Left cardiac atrium (tissue), 4 donors: ENCODE measurements at regions not wholly inside any gene's neighbourhood (a gene's known extent, or its start where the extent isn't known, plus 50 kb on each side); places are given as distances from the start of the nearest gene placed in this dataset.
"Not testable (repeated sequence)": the region's sequence is repeated elsewhere in the genome, so short reads cannot be mapped to it uniquely, and the experiment has no call there.

Source experiments
- ATAC-seq, 2 donors: fragments of 200-7000 bp; cut with Tn5 transposase; one replicate each; pipeline ENCODE4 v1.9.1; 2020; ENCODE audit warnings: mild to moderate bottlenecking in 2 of 2, moderate library complexity in 2 of 2
- DNase-seq: peaks from one replicate; pipeline ENCODE4 v3.0.0-alpha.2; 2020
- intact Hi-C, 2 donors: fragments of 100-400 bp; cut with DNase I; formaldehyde crosslinking; loops; one replicate each; pipeline versions ENCODE4 v1.14.1 to v1.15.1; 2022 to 2023
- donor health status: DM: no; HTN: yes; CAD: no.
- donor health status: DM: no; HTN: yes; CAD: no; lungs with severe emphysema.
- donor health status: DM: yes; HTN: yes; CAD: no.
- donor health status: Dilated cardiomyopathy.

DNA sequence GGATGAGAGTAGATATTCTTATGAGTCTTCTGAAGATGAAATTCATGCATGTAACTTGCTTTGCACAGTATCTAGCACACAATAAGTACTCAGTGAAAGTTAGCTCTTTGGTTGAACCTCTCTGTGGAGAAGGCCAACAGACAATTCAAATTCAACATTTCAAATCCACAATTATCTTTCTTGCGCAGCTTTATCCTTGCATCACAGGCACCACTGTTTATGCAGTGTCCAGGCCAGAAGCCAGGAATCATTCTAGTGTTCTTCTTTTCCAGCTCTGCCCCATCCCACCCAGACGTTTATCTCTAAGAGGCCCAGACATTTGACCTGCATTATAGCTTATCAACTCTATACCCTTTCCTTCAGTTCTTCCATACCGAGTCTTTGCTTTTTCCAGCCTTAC, 254.7 kb upstream of the OBI1 start:
- ATAC-seq (no peak), DNase-seq (no peak)
- intact Hi-C loops = no loop called here

DNA sequence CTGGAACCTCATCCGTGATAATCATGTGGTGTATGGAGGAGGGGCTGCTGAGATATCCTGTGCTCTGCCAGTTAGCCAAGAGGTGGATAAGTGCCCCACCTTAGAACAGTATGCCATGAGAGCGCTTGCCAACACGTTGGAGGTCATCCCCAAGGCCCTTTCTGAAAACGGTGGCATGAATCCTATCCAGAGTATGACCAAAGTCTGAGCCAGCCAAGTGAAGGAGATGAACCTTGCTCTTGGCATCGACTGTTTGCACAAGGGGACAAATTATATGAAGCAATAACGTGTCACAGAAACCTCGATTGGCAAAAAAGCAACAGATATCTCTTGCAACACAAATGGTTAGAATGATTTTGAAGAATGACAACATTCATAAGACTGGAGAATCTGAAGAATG, 251.2 kb upstream of the OBI1 start:
- intact Hi-C loops = no loop called here
- DNase-seq (no peak), ATAC-seq (no peak)

DNA sequence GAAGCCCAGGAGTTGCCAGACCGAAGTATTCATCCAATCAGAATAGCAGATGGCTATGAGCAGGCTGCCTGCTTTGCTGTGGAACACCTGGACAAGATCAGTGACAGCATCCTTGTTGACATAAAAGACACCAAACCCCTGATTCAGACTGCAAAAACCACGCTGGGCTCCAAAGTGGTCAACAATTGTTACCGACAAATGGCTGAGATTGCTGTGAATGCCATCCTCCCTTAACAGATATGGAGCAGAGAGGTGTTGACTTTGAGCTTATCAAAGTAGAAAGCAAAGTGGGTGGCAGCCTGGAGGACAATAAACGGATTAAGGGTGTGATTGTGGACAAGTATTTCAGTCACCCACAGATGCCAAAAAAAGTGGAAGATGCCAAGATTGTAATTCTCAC, 250.3 kb upstream of the OBI1 start:
- intact Hi-C loops = no loop called here
- no peak for ATAC-seq

DNA sequence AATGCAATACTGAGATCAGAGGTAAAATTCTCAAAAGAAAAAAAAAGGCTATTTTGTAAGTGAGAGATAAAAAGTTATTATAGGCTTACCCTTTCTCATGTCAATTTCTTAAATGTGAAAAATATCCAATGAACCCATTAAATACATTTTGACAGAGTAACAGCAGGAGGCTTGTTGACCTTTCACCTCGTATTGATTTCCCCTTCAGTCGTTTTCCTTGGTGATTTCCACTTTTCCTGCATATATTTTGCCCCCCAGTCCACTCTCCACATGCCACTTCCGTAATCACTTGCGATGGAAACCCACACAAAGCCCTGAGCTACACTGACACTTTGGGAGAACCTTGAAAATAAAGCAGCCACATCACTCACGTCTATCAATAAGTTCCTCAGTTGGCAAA, 248.1 kb upstream of the OBI1 start:
- DNase-seq = no peak
- intact Hi-C loops = no loop called here
- ATAC-seq = no peak

More for the DNA sequence above, 250.3 kb upstream of the OBI1 start:
- DNase-seq = no peak

DNA sequence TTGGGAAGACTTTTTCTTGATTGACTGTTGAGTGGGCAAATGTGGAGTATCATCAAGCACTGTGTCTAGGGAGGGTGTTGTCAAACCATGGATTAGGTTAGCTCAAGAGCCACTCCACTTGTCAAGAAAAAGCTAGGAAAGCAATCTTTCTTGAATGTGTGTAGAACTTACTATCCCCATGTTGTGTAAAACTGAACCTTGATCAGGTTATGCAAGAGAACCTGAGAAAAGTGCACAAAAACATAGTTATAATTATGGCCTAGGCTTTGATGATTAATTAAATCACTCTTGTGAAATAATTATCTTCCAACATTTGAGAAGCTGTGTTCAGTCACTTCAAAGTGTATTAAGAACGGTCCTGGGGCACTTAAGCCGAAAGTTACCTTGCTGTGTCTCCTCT, 238.2 kb upstream of the OBI1 start:
- intact Hi-C loops = no loop called here
- DNase-seq (no peak), ATAC-seq (no peak)

DNA sequence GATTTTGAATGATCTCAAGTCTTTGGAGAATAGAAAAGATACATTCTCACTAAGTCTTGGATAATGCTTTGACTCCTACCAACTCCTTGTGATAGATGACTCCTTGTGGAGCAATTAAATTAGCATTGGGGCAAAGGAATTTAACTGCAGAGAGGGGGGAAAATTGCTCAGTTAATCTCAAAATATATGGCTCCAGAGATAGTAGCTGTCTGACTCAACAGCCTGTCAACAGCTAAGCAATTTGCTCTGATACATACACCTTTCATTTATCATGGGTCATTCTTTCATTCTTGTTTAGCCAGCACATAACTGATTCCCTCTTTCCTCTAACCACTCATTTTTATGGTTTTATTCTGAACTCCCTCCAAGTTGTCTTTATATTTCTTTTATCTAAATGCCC, 225.6 kb upstream of the OBI1 start:
- no peak for DNase-seq
- ATAC-seq = no peak
- intact Hi-C loops = no loop called here

DNA sequence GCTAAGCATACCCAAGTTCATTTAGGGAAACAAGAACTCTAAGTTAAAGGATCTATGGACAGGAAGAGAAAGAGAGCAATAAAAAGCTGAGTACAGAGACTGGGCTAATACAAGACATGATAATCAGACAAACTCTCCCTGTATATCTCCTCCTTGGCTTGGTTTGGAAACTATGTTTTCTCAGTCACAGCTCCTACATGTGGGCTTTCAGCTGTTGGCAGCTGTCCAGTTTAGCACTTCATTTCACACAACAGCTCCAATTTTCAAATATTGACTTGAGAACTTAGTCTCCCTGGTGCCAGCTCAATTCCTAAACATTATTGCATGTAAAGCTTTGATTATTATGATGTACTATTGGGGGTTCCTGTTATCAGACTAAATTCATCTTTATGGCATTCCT, 222.8 kb upstream of the OBI1 start:
- intact Hi-C loops = no loop called here
- no peak for DNase-seq
- ATAC-seq = no peak

DNA sequence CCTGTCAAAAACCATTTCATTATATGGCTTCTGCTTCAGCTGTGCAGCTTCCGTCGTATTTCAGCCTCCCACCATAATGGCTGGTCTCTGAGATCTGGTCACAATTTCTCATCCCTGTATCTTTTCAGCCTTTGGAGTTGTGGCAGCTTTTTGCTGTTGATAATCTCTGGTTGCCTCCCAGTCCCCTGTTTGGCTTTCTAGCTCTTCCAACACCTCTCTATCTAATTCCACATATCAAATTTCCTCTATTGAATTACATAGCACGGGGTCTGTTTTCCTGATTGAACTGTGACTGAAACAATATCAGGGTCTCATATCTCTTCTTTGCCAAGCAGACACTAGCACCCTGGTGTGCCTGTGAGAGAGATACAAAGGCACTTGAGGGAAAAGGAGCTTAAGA, 222.1 kb upstream of the OBI1 start:
- ATAC-seq (no peak), DNase-seq (no peak)
- intact Hi-C loops = no loop called here

DNA sequence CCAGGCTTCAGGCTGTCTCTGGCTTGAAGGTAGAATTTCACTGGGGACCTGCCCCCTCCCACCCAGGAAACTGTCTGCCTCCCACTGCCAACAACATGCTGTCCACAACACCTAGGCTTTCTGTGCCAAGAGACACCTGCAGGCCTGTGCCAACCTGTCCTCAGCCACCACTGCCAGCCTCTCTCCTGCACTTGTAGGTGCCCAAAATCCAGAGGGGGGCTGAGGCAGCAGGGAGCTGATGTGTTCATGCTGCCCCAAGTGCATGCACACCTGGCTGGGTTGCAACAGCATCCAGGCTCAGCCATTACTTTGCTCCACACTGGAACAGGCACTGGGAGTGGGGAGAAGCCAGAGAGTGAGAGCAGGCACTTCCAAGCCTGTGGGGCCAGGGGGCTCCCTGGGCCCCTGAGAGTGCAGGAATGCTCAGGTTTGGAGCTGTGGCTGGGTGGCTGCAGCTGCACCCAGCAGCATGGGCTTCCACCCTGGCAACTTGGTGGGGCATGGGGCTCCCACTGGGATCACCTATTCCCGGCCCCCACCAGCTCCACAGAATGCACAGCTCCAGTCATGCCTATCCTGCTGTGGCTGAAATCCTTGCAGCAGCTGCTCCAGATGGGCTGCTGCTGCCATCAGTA, 218.1 kb upstream of the OBI1 start:
- intact Hi-C loops = no loop called here
- ATAC-seq = no peak
- DNase-seq = no peak

DNA sequence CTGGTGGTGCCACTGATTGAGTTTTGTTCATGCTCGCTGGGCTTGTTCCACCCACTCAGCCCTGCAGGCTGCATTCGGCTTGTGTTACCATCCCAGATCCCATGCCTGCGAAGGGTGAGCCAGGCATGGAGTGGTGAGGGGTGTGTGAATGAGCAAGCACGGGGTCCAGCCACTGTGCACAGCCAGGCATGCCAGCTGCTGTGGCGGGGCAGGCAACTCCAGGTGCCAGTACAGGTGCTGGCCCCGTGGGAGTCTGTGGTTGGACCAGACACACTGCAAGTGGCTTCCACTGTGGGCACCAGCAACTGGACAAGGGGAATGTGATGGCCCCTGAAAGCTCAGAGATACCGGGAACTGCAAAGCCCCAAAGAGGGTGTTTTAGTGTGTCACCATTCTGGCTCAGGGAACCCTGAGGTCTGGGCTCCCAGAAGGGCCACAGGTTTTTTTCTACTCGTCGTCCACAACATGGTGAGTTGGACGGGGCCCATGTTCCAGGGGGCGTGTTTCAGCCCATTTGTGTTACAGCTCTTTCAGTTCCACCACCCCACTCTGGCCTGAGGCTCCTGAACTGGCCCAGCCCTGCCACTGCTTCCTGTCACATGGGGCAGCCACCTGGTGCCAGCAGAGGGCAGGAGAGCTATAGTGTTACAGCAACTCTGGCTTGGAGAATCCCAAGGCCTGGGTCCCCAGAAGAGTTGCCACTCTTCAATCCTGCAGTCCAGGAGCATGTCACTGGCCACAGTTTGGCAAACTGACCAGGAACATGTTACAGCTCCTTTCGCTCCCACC, 217.0 kb upstream of the OBI1 start:
- no peak for DNase-seq
- intact Hi-C loops = no loop called here
- ATAC-seq = no peak

DNA sequence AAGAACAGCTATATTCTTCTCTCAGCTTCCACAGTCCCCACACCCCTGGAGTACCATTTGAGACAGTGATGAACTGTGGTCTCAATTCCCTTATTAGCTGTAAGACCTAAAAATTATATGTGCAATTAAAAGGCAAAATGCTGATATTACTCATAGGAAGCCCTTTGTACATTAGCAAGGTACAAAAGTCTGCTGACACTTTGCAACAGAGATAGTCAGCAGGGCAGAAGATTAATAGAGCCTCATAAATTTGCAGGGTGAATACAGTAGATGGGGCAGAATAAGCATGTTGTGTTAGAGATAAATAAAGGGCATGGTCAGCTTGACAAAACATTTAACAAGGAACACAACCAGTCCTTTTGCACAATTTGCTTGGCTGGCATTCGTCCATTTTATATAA, 210.0 kb upstream of the OBI1 start:
- no peak for DNase-seq
- intact Hi-C loops = no loop called here
- no peak for ATAC-seq

DNA sequence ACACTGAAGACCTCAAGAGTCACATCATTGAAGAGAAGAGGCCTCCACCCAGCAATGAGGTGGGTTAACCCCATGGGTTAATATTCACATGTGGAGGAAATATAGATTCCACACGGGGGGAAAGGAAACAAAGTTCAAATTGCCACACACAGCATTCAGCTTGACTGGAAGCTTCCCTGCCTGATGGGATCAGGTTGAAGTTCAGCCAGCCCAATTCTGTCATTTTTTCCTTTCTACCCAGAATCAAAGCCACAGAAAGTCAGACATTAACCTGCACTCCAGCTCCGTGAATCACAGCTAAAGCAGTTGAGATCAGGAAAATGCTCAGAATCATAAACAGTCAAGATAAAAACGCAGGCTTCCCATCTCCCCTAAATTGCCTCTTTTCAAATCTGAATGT, 208.7 kb upstream of the OBI1 start:
- ATAC-seq (no peak), DNase-seq (no peak)
- intact Hi-C loops = no loop called here

DNA sequence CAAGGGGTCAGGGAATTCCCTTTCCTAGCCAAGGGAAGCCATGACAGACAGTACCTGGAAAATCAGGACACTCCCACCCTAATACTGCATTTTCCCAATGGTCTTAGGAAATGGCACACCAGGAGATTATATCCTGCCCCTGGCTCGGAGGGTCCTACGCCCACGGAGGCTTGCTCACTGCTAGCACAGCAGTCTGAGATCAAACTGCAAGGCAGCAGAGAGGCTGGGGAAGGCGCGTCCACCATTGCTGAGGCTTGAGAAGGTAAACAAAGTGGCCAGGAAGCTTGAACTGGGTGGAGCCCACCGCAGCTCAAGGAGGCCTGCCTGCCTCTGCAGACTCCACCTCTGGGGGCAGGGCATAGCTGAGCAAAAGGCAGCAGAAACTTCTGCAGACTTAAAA, 207.1 kb upstream of the OBI1 start:
- ATAC-seq, DNase-seq, intact Hi-C loops: not testable (repeated sequence)

DNA sequence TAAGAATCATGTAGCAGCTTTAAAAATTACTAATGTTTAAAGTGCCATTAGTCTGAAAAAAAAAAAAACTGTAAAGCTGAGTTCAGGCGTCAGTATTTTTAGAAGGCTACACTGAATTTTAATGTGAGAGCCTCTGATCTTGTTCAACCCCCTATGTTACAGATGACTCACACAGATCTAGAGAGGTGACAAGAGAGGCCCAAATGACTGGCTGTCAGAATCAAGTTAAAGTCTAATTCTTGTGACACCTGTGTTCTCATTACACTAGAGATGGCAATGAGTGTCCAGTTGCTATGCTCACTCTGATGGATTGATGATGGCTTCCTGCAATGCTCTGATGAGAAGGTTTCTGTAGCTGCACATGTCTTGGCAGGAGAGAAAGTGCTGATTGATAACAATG, 203.5 kb upstream of the OBI1 start:
- intact Hi-C loops = no loop called here
- DNase-seq (no peak), ATAC-seq (no peak)

DNA sequence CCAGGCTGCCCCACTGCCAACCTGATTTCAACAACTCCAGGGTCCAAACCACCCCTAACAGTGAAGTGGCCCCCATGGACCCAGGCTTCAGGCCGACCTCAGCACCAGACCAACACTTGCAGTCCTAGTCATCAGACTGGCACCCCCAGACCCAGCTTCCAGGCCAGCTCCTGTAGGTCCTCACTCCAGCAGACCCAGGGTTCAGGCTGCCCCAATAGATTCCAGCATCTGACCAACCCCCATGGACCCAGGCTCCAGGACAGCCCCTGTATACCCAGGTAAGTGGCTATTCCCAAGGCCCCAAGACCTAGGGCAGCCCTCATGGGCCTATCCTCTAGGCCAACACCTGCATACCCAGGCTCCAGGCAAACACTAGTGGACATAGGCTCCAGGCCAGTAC, 193.8 kb upstream of the OBI1 start:
- intact Hi-C loops = no loop called here
- no peak for ATAC-seq
- DNase-seq = no peak

DNA sequence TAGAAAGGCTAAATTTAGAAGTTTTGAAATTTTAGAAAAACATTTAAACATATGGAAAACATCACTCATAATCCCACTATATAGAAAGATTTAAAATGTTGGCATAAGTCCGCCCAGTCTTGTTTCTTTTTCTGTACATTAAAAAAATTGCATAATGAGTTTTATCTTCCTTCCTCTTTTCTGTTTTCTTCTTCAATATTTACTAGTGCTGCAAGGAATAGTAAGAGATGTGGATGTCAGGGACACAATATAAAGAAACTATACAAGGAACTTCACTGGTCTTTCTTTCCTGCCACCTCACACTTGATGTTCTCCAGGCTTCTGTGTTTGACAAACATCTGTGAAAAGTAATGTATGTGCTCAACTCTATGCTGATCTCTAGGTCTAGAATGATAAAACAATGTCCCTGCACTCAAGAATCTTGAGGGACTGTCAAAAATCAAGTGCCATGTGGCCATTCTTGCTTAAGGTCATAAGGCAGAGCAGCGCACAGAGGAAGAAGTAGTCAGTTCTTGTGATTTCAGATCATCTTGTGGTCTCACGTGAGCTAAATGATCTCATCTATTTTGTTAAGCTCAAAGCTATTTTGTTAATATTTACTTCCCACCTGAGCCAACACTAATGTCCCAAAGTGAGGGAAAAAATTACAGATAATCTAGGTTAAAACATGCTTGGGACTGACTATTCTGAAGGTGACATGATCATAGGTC, 186.9 kb upstream of the OBI1 start:
- ATAC-seq = no peak
- intact Hi-C loops = no loop called here

DNA sequence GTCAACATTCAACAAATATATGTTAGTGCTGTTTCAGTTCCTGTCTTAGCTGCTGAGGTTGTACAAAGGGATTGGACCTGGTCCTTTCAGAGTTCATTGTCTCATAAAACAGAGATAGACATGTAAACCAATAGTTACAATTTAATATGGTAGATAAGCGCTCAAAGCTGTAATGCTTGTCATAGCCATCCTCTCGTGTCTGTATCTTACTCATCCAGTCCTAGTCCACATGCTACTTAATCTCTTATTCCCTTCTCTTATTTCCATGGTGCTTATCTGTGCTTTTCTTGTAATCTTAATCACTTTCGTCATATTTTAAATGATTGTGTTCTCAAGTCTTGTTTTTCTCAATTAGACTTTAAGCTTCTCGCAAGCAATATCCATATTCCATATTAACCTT, 185.2 kb upstream of the OBI1 start:
- ATAC-seq (no peak), DNase-seq (no peak)
- intact Hi-C loops = no loop called here

More for the DNA sequence above, 186.9 kb upstream of the OBI1 start:
- DNase-seq = no peak

DNA sequence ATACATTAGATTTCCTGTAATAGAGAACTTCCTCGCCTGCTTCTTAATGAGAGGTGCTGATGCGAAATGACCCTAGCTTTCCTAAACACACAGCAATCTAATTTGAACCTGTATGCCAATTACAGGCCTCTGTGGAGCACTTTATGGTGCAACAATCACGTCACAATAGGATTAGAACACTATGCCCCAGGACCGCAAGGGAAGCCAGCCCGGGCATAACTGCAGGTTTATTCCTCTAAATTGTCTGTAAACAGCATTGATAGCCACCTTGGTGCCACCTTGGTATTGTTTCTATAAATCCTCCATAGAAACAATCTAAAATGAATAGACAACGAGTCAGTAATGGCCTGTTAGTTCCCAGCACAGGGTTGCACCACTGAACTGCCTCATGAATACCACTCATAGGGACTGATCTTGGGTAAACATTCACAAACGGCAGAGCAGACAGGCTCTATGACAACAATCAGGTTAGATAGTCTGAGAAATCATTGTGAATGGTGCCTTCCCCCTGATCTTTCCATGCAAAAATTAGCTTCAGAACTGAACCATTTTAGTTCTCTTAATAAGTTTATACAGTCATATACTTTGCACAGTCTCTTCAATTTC, 182.5 kb upstream of the OBI1 start:
- intact Hi-C loops = no loop called here
- DNase-seq = no peak
- ATAC-seq = no peak

DNA sequence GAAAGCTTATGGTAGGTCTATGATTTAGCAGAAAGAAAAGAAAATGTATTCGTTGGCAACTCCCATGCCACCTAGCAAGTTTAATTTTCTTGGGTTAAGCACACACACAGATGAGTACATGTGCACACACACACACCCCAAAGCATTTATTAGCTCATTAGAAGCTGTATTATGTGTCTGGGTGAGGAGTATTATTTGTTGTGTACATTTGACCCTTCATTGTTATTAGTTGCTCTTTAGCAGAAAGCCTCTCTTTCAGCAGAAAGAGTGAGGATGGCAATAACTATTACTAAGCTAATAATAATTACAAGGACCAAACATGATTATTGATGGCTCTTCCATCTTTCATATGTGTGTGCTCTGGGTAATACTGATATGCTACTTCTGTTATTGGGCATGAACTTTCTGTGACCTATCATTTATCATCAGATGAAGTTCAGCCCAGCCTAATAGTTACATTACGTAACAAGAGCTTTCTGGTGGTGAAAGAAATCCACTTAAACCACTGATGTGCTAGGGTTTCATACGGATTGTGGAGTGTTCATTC, 177.4 kb upstream of the OBI1 start:
- no peak for DNase-seq
- ATAC-seq = no peak
- intact Hi-C loops = no loop called here

DNA sequence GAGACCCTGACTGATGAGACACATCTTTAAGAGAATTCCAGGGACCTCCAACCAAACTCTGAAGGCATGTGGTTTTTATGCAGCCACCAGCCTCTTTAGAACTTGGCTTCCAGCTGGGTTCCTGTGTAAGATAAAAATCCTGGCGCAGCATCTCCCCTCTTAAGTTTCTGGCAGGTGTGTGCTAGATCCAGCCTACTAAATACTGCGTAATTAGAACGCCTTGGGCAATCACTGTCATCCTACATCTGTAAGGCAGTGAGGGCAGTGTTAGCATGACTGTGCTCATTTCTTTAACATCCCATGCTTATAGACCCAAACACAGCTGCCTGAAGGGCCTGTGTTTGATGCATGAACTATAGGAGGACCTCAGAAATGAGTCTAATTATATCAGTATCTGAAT, 173.5 kb upstream of the OBI1 start:
- ATAC-seq = no peak
- DNase-seq = no peak
- intact Hi-C loops = no loop called here
